ENCODE measurements at regions not wholly inside any gene's neighbourhood (a gene's known extent, or its start where the extent isn't known, plus 50 kb on each side); places are given as distances from the start of the nearest gene placed in this dataset.

GRCh38 chr6:146989860-146990259, 214.4 kb upstream of the STXBP5 start:
- TF ChIP-seq CTCF (IDR thresholded peaks at IDR 0.05) (no peak), POLR2A (IDR thresholded peaks at IDR 0.05) (no peak)

Data from esophagus squamous epithelium (tissue), 4 donors.